NCI-H146 treated with DMSO at 0.1 percent for 48 hours (cell line): ENCODE measurements at regions not wholly inside any gene's neighbourhood (a gene's known extent, or its start where the extent isn't known, plus 50 kb on each side); places are given as distances from the start of the nearest gene placed in this dataset.
"Not testable (repeated sequence)": the region's sequence is repeated elsewhere in the genome, so short reads cannot be mapped to it uniquely, and the experiment has no call there.

ENCODE experiments used
- DNase-seq: peaks from one replicate; lab custom pipeline; 2025; ENCODE audit not compliant: unreplicated experiment; lab: John Stamatoyannopoulos, UW

DNA sequence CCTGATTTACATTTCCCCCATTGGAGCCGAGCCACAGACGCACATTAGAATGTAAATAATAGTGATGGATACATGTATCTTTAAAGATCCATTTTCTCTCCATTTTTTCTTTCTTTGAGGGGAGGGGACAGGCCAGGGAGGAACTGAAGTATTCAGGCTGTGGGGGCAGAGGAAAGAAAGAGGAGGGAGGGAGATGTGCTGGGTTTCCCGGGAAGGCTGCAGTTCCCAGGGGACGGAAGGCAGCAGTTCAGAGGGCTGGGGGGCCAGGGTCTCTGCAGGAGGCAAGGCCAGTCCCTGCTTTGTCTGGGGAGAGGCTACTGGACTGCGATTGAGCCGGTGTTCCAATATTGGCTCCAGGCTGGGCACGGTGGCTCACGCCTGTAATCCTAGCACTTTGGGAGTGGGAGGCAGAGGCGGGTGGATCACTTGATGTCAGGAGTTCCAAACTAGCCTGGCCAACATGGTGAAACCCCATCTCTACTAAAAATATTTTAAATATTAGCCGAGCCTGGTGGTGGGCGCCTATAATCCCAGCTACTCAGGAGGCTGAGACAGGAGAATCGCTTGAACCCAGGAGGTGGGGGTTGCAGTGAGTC is 94.2 kb upstream of the LHX1 start:
- no peak for DNase-seq

DNA sequence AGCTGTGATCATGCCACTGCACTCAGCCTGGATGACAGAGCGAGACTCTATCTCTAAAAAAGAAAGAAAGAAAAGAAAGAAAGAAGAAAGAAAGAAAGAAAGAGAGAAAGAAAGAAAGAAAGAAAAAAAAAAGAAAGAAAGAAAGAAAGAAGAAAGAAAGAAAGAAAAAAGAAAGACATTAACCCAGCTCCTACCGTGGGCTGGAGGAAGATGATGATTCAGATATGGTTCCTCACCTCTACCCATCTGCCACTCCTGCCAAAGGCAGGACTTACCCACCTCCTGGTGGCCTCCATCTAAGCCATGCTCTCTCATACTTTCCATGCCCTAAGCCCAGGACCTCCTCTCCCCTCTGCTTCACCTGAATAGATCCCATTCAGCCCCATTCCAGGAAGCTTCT is 93.3 kb upstream of the LHX1 start:
- DNase-seq: no peak

DNA sequence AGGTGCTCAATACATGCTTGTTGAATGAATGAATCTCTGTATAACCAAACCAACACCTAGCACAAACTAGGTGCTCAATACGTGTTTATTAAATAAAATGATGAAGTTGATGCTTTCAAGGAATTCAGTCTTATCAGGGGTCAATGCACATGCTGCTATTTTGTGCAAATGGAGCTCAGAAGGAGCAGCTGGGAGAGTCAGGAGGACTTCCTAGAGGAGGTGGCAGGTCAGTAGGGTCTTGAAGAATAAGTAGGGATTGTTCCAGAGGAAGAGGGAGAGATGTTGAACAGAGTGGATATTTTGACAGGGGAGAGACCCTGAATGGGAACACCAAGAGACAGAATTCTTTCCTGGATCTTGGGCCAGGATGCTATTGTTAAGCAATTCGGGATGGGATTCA is 92.7 kb upstream of the LHX1 start:
- DNase-seq: no peak

DNA sequence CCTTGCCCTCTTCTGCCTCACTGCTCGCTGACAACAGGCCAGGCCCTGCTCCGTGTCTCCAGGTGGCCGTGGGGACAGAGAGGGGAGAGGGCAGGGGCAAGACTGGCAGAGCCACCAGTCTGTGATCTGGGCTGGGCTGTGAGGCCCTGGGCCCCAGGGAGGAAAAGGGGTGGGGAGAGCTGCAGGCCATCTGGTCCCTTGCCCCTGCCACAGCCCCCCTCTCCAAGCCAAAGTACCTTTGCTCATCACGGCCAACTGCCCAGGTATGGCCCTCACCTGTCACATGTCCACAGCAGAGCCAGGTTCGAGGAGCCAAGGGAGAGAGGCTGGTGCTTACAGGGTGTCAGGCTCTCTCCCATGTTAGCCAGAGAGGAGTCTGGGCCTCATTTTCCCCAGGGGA is 91.4 kb upstream of the LHX1 start:
- no peak for DNase-seq

DNA sequence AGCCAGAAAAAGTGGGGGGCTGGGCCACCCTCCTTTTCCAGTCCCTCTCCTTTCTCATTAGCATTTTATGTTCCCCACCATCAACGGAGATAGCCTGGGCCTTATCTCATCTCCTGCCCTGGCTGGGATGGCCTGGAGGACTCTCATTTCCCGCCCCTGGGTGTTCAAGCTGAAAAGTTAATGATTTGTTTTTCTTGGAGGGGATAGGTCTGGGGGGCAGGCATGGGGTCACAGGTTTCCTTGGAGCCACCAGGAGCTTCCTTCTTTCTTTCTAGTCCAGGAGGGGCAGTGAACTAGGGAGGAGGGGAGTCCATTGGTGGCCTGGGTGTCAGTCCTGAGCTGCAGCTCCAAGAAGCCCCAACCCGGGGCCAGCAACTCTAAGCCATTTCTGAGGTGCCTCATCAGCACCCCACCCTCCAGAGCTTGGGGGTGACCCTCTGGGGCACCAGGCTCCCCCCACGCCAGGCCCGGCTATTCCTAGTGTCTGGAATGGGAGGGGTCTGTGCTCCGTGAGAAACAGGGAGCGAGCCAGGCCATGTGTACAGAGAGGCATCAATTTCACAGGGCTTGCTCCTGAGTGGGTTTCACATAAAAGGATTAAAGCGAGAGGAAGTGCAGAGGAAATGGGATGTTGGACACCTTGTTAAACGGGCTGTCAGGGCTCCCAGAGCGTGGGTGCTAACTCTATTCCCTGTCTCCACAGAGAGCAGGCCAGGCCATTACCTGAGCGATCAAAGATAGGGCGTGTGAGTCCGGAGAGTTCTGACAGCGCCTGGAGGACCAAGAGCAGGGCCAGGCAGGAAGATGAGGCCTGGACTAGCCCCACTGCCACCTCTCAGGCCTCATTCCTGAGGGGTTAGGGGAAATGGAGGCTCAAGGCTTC is 90.6 kb upstream of the LHX1 start:
- DNase-seq: no peak

DNA sequence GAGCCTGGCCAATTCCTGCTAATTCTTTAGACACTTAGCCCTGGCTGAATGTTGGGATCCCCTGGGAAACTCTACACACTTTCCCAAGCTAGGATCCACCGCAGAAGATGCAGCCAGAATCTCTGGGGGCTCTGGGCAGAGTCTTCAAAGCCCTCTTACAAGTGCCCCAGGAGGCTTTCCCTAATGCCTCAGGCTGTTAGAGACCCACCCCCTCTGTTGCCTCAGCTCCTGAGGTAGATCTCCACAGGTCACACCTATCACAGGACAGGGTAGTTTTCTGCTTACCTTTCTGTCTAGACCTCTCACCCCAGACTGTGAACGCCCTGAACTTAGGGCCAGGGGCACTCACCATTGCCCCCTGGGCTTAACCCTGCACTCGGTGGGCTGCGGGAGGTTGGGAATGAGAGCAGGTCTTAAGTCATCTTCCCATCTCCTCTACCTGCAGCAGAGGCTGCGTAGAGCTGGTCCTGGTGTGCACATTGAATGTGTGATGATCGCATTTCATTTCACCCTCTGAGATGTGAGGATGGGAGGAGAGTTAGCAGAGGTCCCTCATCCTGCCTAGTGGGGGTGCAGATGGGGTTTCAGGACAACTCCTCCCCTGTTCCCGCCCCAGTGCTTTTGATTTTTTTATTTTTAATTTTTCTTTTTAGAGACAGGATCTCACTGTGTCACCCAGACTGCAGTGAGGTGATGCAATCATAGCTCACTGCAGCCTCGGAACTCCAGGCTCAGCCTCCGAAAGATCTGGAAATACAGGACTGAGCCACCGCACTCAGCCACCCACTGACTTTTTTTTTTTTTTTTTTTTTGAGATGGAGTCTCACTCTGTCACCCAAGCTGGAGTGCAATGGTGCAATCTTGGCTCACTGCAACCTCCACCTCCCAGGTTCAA is 89.0 kb upstream of the LHX1 start:
- no peak for DNase-seq

DNA sequence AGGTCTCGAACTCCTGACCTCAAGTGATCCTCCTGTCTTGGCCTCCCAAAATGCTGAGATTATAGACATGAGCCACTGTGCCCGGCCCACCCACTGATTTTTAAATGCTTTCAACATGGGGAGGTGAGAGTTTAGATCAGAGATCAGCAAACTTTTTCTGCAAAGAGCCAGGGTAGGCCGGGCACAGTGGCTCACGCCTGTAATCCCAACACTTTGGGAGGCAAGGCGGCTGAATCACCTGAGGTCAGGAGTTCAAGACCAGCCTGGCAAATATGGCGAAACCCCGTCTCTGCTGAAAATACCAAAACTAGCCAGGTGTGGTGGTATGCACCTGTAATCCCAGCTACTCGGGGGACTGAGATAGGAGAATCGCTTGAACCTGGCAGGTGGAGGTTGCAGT is 88.3 kb upstream of the LHX1 start:
- DNase-seq: not testable (repeated sequence)

DNA sequence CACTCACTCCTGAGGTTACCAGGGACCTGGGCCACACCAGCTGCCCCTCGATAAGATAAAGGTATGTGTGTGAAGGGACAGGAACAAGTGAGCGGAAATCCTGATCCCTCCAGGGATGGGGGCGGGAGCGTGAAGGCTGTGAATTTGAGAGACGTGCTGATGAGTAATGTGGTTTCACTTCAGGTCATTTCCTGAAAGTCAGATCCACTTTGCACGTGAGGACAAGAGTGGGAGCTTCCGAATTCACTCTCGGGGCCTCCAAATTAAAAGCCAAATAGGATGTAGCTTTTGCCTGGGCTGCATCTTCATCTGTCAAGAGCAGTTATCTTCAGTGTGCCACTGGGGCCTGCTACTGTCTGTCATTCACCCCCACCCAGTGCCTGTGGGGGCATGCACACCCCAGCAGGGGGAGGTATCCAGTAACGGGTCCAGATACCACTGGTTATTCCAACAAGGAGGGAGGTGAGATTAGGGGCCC is 87.4 kb upstream of the LHX1 start:
- no peak for DNase-seq

DNA sequence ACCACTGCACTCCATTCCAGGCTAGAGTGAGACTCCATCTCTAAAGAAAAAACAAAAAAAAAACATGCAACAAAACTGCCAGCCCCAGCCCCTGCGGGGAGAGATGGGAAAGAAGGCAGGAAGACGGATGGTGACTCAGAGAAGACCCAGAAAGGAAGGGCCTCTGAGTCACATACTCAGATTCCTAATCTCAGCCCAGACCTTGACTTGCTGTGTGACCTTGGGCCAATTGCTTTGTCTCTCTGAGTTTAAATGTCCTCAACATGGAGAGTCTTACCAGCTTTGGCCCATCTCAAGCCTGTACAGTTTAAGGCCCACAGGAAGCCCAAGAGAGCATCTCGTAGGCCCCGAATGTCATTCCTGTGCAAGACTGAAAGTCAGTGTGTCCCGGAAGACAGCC is 86.5 kb upstream of the LHX1 start:
- DNase-seq: no peak

DNA sequence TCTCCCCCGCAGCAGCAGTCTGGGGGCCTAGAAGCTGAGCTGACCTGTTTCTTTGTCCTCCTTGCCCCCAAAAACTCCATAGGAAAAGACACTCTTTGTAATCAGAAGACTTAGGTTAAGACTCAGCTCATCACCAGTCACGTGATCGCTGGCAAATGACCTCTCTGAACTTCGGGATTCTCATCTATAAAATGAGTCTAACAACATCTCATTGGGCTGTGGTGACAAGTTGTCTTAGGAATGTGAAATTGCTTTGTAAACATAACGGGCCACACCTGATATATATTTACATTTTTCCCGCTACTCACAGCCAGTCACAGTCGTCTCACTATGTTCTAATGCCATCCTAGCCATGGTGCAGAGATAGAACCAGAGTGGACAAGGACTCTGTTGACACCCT is 86.0 kb upstream of the LHX1 start:
- no peak for DNase-seq

DNA sequence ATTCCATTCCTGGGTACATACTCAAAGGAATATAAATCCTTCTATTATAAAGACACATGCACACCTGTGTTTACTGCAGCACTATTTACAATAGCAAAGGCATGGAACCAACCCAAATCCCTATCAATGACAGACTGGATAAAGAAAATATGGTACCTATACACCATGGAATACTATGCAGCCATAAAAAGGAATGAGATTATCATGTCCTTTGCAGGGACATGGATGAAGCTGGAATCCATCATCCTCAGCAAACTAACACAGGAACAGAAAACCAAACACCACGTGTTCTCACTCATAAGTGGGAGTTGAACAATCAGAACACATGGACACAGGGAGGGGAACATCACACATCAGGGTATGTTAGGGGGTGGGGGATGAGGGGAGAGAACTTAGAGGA is 84.8 kb upstream of the LHX1 start:
- DNase-seq: not testable (repeated sequence)

DNA sequence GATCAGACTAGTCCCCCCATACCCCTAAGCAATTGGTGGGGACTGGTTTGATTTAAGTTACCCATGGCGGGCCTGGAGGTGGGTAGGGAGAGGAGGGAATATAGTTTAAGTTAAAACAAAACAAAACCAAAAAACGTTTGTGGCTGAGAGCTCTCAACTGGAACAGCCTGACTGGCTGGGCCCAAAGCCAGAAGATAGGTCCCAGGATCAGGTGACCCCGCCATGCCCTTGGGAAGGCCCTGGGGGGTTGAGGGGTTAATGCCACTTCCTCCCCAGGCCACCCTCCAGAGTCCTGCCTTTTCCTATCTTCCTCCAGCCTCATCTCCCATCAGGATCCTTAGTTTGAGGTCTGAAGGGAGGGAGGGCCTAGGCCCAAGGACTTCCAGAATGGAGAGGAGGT is 82.3 kb upstream of the LHX1 start:
- no peak for DNase-seq

DNA sequence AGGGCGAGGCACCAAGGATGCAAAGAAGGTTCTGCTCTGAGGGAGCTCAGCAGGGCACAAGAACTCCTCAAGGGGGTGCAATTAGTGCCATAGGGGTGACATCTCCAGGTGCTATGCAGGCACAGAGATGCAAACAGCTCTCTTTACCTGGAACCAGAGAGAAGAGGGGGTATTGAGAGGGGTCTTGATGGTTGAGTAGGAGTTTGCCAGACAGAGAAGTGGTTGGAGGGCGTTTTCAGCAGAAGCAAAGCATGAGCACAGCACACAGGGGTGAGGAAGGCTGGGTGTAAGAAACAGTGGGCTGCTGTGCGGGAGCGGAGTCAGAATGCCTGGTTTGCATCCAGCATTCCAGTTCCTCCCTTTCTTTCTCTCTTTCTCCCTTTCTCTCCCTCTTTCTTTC is 81.8 kb upstream of the LHX1 start:
- DNase-seq: no peak

DNA sequence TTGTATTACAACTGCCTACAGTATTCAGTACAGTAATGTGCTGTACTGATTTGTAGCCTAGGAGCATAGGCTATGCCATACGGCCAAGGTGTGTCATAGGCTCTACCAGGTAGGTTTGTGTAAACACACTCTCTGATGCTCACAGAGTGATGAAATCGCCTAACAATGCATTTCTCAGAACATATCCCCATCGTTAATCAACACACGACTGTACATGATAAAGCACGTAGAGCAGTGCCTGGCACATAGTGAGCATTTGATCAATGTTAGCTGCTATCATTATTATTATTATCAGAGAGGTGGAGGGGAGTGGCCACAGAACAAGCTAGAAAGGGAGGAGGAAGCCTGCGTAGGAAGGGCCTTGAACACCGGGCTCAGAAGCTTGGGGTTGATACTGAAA is 81.1 kb upstream of the LHX1 start:
- DNase-seq: no peak

DNA sequence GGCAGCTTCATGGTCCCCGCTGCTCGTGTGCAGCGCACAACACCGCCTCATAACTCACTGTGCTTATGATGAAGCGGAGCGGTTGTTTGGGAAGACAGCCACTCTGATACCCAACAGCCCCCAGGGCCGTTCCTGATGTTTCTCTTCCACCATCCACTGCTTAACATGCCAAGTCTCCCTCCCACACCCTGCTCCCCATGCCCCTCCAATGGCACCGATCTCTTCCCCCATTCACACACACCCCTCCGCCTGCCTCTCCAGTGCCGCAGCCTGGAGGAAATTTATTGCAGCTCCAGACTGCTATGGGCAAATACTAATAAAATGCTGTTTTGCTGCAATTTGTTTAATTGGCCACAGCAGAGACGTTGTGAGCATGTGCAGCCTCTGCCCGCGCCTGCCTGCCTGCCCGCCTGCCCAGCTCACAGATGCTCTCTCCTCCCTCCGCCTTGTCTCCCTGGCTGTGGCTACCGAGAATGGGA is 80.3 kb upstream of the LHX1 start:
- no peak for DNase-seq

DNA sequence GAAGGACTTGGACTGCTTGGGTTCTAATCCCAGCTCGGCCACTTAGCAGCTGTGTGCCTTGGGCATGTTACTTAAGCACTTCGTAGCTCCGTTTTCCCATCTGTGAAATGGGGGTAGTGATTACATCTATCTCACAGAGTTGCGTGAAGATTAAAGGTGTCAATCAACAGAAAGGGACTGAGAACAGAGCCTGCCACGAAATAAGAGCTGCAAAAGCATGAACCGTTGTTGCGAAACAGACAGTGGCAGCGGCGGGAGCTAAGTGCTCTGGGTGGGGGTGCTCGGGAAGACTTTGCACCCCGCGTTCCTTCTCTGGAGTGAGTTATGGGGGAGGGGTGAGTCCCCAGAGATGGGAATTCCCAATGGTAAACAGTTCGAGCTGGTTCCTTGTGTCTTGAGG is 79.6 kb upstream of the LHX1 start:
- DNase-seq: no peak

DNA sequence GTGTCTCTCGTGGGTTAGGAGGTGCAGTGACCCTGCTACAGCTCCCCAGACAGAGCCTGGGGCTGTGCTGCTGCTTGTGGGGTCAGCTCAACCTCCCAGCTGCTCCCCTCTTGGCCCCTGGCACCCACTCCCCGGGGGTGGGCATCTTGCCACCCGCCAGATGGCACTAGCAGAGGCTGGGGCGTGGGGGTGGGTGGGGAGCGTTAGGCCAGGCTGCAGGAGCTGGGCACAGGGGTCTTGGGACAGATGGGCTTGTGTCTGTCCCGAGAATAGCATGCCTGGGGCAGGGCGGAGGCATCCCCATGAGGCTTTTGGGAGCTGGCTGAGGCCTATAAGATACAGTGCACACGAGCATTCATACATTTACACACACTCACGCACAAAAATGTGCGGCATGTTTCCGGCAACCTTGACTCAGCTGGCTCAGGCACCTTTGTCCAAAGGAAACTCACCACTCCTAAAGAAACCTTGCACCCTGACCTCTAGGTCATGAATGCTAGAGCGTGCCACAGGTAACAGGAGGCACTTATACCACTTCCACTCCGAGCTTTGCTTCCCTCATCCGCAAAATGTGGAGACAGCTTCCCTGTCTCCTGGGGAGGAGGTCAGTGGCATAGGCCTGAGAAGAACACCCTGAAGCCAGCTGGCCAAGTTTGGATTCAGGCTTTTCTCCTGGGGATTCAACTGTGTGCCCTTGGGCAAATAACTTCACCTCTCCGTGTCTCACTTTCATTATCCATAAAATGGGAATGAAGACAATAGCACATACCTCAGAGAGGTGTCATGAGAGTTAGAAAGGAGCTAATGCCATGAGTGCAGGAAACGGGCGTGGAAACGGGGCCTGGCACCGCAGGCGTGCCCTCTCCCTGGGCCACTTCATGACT is 78.9 kb upstream of the LHX1 start:
- no peak for DNase-seq

DNA sequence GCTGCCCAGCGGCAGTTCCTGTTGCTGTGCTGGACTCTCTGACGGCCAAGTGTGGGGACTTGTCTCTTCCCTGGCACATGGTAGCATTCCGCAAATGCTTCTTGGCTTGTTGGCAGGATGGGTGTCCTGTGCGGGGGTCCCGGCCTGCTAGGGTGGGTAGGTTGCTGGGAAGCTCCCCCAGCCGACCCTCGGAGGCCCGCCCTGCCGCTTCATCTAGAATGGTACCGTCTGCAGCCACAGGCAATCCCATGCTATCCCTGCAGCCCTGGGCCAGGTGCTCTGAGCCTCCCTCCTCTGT is 78.3 kb upstream of the LHX1 start:
- no peak for DNase-seq

DNA sequence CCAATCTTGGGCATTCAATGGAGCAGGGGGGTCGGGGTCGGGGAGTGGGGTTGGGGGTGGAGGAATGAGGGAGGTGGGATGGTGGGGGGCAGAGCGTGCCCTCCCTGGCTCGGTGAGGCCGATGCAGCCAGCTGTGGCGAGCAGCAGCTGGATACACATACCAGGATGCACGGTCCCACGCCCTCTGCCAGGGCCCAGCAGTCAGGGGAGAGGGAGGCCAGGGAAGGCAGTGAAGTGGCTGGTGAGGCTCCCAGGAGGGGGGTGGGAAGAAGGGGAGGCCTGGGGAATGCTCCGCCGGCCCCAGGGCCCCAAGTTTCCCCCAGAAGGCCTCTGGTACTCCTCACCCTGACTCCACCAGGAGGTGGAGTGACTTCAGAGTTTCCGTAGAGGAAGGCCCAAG is 77.6 kb upstream of the LHX1 start:
- DNase-seq: no peak

DNA sequence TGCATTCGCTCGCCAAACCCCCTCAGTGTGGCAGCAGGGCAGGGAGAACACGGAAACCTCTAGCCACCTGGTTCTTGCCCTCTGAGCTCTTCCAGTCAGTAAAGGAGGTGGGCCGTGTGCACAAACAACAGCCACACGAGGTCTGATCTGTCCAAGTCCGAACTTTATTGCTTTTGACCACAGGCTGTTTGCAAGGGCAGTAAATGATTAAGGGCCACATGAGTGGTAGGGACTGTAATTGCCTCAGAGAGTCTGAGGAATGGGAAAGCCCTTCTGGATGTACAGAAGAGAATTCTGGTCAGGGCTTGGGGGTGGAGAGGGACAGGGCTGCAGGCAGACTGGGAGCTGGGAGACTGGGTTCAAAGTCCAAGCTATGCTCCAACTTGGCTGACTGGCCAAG is 75.7 kb upstream of the LHX1 start:
- no peak for DNase-seq
